ENCODE measurements at regions not wholly inside any gene's neighbourhood (a gene's known extent, or its start where the extent isn't known, plus 50 kb on each side); places are given as distances from the start of the nearest gene placed in this dataset.

DNA sequence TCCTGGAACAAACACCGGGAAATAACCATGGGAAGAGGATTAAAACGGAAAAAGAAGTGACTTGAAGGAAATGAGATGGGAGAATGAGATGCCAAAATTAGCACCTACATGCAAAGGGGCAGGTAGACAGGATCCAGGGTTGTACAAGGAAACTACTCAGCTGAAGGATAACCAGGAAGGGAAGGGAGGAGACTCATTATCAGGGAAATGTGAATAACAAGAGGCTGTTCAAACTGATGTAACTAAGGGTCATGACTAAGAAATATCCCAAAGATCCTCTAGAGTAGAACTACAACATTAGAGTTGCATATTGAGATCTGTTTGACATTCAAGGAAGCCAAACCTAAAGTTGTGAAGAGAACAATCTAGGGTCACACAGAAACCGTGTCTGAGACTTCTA lies 166.2 kb upstream of the SP8 start:
- no peak for DNase-seq

DNA sequence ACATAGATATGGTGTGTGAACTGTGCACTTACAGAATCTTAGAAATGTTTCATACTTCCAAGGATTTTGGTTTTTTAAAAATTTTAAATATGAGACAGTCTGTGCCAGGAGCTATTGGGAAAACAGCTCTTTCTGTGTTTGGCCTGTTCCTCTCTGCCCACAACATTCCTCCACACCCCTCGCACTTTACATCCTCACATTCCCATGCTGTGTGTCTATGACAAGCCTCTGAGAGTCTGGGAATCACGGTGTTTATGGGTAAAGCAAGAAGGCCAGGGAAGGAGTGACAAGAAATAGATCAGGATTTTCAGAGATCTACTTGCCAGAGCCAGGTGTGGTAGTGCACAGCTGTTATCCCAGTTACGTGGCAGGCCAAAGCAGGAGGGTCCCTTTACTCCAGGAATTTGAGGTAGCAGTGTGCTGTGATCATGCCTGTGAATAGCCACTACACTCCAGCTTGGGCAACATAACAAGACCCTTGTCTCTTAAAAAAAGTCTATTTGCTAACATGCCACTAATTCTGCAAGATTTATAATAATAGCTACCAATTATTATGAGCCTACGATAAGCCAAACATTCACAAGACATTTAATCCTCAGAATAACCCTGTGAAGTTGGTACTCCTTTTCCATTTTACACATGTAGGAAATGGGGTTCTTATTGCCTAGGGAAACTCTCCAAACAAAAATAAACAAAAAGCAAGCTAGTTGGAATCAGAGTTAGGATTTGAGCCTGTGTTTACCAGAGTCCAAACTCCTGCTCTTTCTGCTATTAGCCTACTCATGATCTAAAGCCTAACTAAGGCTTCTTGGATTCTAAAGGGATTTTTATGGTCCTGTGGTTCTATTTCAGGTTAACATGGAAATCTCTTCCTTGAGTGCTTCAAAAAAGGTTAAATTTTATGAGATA lies 168.3 kb upstream of the SP8 start:
- DNase-seq: no peak

DNA sequence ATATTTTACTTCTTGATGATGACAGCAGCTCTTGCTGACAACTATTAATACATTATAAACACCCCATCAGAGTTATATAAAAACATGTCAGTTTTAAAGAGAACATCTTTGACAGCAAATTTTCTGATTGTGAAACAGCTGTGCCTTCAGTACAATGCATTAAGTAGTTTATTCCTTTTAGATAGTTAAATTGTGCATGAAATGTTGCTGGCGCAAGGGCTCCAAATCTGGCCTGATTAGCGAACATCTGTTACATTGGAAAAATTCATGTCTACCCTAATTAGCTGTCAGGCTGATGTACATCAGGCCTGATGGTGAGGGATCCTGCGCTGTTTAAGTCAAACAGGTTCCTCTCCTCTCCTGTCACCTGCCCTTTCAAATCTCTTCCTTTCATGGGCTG lies 171.9 kb upstream of the SP8 start:
- DNase-seq: no peak

DNA sequence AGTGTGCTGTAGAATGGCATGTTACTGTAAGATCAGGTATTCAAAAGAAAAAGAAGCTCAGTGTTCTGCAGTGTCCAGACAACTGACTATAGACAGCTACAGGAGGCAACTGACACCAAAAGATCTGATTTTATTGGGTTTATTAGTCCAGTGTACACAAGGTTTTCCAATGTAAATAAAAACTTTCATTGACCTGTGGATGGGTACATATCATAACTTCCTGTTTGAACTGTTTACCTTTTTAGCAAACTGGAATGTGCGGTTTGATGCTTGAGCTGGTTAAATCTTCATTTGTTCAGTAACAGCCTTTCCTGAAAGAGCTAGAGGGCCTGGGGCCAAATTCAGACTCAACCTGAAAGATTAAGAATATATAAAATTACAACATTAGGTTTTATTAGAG lies 172.6 kb upstream of the SP8 start:
- no peak for DNase-seq

DNA sequence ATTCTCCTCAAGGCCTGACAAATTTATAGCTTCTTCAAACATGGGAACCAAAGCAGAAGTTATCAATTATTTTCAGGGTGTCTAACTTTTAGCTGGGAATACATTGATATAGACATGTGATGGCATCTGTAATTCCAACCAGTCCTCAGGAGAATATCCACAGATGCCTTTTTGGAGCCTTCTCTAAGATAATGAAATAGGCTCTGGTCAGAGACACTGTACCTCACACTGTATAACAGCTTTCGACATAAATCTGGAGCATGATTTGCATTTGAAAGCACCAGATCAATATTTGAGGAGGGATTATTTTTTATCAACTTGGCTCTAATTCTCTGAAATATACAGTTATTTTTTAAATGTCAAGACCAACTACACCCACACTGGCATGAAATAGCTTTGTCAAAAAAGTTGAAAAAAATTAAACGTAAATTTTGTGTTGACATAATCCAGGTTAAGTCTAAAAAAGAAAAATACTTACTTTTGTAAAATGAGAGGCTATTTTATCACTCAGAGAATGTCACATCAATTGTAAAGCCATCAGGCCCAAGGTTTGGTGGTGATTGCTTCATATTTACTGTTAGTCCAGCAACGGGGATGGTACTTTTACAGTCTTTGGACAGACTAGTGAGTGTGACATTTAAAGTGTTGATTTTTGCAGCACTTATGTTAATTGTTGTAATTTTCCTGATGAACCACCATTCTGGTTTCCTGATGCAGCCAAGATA lies 177.0 kb upstream of the SP8 start:
- no peak for DNase-seq

DNA sequence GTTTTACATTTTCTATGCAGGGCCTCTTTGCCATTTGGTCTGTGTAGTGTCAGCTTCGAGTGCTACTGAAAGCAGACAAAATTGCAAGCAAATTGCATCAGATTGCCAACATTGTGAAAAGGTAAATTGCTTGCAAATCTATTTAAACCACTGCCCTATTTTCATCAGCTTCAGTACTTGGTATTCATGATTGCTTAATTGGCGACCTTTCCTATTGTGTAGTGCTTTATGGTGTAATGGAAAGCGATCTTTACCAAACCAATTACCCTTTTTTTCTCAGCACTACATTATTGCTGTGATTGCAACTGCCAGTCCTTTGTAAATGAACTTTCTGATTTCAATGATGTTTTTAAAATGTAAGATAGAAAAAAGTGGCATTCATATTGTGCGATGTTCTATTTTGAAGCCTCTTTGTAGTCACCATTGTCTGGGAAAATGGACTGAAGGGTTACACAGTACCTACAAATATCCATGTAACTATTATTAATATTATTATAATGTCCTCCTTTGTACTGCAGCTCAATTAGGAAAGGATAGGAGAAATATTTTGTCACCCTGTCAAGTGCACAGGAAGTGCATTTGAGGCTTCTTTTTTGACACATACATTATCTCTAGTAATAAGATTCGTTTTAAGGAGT lies 177.7 kb upstream of the SP8 start:
- DNase-seq: no peak

DNA sequence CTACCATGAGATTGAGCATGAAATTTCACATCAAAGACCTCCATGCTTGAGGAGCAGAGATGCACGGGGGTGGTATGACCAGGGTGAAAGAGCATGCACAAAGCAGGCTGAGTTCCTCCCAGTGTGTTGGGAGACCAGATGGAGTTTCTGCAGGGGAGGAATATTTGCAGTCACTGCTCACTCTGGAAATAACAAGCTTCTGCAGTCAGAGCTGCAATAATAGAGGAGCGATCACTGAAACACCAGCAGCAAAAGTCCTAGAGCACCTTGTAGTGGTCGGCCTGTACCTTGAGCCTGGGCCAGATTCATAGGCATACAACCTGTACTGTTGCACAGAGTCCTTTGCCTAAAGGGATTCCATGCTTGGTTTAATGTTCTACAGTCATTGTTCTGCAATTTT lies 184.5 kb upstream of the SP8 start:
- no peak for DNase-seq

DNA sequence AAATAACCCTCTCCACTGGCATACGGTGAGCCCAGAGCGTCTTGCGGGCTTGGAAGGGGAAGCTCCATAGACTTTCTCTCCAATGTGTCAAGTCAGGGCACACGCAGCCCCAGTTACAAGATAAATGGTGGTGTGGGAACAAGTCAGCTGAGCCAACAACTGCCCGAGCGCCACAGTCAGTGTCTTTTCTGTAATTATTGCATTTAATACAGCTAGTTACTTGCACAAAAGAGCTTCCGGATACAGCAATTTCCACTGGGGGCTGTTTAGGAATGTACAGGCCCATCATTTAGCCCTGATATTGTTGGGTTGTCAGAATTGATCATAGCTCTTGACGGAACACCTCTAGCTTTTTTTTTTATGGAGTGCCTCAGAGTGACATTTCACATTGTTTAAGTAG lies 193.5 kb upstream of the SP8 start:
- no peak for DNase-seq

DNA sequence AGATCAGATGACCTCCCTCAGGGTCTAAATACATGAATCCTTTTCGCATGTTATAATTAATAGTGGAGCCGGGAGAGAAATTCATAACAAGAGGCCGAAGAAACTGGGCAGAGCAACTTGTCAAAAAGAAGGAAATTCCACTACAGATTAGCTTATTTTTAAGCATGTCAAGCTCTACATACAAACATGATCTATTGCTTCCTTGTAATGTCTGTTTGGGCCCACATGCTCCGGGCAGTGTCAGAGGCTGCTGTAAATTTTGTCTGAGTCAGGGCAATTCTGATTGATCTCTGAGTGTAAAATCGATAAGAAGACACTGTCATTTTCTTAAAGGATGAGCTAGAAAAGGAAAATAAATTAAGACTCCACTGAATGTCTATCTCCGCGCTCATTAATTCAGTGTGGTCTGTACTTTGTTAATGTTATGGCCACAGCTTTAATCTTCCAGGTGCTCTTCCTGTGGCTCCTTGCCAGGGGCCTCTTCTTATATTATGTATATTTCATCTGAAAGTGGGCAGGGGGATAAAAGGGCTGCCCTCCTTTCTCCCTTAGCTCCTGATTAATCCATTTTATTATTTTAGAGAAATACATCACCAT lies 194.1 kb upstream of the SP8 start:
- DNase-seq: no peak

DNA sequence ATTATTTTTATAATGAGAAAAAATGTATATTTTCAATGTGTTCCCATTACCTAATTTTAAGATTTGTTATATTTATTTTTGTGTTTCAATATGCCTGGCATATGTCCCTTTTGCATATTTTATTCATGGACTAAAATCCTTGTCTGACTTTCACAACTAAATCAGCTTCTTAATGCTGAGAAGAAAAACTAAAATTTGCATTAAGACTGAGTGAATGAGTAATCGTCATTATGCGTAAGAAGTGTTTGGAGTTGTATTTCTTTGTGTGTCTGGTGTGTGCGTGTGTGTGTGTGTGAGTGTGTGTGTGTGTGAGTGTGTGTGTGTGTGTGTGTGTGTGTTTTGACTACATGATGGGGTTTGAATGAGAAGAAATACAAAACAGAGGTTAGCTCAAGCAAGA lies 201.7 kb upstream of the SP8 start:
- no peak for DNase-seq

DNA sequence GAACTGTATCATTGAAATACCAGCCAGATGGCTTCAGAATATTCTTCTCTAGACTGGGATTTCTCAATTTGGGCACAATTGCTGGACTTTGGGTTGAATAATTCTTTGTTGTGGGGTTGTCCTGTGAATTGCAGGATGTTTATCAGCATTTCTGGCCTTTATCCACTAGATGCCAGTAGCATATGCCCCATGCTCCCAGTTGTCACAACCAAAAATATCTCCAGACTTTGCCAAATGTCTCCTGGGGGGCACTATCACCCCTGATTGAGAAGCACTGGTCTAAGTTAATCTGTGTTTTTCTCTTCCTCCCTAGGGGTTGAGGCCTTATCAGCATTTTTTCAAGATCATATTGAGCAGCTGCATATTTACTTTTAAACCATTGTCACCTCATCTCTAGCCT lies 204.9 kb upstream of the SP8 start:
- no peak for DNase-seq

DNA sequence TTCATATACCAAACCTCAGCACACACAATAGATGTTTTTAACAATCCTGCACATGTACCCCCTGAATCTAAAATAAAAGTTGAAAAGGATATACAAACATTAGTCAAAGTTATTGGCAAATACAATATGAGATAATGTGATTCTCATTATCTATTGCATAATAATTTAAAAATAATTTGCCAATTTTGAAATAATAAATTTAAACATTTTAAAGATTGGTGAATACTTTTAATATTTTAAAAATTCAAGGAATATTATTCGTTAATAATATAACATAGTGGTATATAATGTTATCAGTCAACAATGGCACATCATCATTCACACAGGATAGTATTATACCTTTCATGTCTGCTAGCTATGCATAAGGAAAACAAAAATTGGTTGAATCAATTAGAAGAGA lies 207.0 kb upstream of the SP8 start:
- no peak for DNase-seq

DNA sequence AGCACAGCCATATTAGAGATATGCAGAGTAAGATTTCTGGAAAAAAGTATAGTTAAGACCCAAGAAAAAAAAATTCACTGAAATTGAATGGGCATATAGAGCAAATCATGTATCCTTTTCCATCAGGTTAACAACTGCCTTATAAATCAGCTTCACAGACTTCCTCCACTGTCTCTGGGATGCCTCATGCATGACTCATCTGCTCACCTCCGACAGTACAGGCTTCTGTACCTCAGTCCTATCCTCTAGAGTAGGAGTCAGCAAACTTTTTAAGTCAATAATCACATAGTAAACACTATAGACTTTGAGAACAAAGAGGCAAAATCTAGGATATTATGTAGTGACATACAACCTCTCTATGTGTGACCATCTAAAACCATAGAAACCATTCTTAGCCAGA lies 211.6 kb upstream of the SP8 start:
- no peak for DNase-seq

DNA sequence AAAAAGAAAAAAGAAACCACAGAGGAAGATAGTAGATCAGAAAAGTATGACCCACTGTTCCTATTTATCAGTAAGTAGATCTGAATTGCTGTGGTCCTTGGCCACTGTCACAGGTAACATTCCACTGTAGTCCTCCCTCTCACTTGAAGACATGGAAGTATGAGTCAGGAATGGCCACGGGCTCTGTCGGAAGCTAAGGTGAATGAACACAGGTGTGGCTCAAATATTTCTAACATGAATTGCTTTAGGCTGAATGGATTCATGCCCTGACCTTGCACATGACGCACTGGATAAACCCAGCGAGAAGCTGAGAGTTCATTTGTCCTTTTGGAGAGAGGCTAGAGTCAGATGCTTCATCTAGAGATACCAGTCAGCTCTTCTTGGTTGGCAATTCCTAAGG lies 224.5 kb upstream of the SP8 start:
- DNase-seq: no peak

DNA sequence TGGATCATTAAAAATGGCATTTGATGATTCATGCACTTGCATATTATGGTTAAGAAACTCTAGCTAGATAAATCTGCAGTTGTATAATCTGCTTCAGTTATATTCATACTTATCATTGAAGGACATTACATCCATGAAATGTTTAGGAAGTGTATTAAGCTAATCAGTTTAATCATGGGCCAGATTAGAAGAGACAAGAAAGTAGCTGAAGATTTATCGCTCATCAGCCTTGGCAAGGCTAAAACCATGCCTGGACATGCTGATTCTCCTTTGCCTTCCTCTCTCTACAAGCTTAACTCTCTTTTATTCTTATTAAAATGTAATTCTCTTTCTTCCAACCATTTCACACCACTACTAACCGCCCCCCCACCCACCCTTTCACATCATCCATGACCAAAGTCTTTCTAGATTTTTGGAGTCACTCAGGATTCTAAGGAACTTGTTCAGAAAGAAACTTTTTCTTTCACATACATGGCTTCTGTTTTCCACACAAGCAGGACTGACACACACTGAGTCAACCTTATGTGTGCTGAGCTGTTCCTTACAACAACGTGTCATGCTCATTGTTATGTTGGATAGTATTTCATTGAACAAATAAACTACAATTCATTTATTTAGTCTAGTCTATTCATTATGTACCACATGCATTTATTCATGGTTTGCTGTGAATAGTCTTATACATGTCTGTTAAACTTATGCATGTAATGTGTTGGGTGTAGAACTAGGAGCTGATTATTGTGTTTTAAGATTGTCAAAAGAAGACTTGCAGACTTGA lies 227.3 kb upstream of the SP8 start:
- DNase-seq: no peak

DNA sequence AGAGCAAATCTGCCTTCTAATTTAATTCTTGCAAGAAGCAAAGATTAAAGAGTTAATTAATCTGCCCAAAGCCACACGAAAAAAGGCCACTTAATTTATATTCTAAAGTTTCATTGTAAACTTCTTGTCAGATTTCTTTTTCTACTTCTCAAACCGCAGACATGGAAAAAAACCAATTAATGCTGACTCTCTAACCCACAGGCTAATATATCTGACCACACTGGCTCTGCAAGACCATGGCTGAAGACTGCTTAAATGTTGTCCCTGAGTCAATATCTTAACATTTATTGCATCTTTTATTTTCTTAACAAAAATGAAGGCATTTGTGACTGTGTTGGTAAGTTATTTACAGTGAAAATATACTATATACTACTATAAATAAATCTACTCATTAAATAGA lies 234.0 kb upstream of the SP8 start:
- DNase-seq: no peak

DNA sequence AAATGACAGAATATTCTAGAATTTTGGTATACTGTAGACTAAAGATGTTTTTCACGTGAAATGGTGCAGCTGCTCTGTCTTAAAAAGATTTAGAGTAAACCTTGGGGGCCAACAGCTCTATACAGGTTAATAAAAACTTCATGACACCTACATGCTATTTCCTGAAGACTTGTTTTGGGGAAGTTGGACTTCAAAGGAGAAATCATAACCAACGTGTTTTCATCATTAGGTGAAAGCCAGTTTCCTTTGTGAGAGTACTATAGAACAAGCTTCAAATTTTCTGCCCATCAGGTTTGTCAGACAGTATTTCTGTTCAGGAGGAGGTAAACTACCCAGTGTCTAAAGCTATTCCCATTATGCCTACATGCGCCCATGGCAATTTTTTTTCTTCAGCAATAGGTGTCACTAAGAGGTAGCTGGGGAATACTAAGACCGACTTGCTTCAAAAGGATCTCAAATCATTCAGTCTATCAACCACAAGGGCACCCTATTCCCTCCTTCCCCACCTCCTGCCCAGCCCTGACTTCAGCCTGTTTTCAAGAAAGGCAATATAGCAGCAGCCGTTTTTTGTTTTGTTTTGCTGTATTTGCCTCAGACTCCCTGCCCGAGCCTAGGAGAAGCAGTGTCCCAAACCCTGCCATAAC lies 237.3 kb upstream of the SP8 start:
- DNase-seq: no peak

DNA sequence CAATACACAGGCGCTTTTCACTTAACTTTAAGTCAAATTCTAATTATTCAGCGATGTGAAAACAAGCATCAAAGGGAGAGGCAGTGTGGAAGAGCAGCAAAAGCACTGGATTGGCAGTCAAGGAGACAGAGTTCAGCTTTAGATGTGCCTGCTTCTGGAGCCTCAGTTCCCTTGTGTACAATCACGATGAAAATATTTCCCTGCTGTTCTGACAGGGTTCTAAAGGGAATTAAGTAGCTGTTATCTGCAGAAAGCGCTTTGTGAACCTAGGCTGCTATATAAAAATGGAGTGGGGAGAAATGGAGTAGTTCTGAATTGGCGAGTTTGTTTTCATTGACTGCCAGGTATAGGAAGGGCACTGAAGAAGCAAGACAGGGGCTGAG lies 237.8 kb upstream of the SP8 start:
- DNase-seq: no peak

DNA sequence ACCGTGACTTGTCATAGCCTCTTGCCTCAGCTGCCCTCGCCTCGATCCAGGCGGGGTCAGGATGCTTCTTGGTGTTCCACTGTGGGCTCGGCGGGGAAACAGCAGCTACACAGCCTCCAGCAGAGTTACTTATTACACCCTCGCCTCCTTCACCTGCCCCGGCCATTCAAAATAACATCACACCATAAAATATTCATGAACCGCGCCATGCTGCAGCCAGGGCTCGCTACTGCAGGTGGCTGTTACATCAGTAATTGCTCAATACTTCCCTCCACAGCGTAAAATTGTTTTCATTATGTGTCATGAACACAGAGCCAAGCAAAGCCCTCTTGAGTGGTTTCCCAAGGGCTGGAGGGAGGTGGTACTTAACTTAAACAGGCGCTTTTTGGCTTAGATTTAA lies 241.5 kb upstream of the SP8 start:
- no peak for DNase-seq

DNA sequence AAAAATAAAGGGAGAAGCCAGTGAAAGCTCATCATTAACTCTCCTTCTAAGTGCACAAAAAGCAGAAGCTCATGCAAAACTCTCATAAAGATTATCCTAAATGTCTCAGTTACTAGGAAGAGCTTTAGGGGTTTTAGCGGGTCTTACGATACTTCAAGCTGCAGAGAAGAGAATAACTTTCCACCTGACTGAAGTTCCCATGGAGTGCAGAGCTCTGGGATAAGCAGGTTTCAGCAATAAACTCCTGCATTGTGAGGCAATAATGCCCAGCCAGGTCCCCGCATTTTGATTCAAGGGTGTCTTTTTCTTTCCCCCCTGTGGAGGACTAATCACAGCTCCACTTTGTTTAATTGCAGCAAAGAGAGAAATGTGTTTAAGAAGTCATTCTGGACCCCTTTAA lies 241.9 kb upstream of the SP8 start:
- DNase-seq: no peak

DNA sequence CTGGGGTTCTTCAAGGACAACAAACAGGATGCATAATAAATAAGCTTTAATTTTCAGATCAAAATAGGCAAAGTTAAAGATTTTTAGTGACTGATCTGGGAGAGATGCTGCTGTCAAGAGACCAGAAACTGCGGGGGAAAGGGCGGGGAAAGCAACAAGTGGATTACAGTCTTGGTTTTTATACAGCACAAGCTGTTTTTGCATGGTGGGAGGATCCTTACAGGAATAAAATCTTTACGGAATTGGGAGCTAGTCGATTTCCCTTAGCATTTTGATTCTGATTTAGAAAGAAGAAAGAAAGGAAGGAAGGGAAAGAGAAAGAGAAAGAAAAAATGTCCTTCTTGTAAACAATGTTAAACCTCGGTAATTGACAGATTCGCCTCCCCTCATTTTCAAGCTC lies 242.3 kb upstream of the SP8 start:
- DNase-seq: no peak

DNA sequence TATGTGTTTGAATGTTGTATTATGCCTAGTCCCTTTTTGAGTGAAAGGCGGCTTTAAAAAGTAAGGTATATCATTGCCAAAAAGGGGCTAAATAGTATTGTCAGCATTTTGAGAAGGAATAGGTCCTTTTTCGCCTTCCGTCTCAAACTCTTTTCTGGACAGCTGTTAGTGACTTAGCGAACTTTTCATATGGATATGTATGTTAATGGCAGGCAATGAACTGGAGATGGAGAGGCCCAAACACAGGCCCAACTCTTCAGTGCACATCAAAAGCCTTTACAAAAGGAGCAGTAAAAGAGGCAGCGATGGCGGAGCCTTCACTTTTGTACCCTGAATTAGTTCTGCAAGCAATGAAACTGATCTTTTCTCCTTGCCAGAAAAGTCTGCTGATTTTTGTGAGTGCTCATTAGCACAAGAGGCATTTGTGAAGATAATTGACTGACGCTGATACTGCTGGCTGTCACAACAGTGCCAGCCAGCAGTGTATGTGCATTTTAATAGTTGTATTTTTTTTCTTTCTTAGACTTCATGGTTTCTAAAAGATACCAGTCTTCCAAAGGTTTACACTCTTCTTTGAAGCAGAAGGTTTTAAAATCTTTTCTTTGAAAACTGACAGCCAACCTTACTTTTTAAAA lies 243.7 kb upstream of the SP8 start:
- DNase-seq: no peak
